Mesendoderm (in vitro differentiated cells): ENCODE measurements at regions not wholly inside any gene's neighbourhood (a gene's known extent, or its start where the extent isn't known, plus 50 kb on each side); places are given as distances from the start of the nearest gene placed in this dataset.

ENCODE experiments used
- DNase-seq: peaks from one replicate; pipeline ENCODE4 v3.0.0; 2013
- H2AK5ac ChIP-seq: 2 replicates; pipeline ENCODE4 v1.6.1; 2013; ENCODE audit warnings: low read length, inconsistent platforms
- H2BK120ac ChIP-seq: 2 replicates; pipeline ENCODE4 v1.6.1; 2013; ENCODE audit warnings: low read depth, mild to moderate bottlenecking, low read length, moderate library complexity, mixed read lengths
- H2BK15ac ChIP-seq: replicated peaks from 2 replicates; pipeline ENCODE4 v1.6.1; 2013; ENCODE audit warnings: low read depth, mild to moderate bottlenecking, moderate library complexity
- H2BK5ac ChIP-seq: 2 replicates; pipeline ENCODE4 v1.6.1; 2013; ENCODE audit warnings: low read length, inconsistent platforms
- H3K18ac ChIP-seq: 2 replicates; pipeline ENCODE4 v1.6.1; 2013; ENCODE audit warnings: mild to moderate bottlenecking, low read length, mixed read lengths
- H3K23ac ChIP-seq: one replicate; pipeline ENCODE4 v1.6.1; 2013; ENCODE audit warnings: low read length
- H3K27ac ChIP-seq: 2 replicates; pipeline ENCODE4 v1.5.1; 2013; ENCODE audit warnings: low read depth, mild to moderate bottlenecking, inconsistent platforms, low read length, moderate library complexity
- H3K27me3 ChIP-seq: 2 replicates; pipeline ENCODE4 v1.6.1; 2013; ENCODE audit warnings: low read length, control low read depth, mild to moderate bottlenecking, inconsistent platforms; ENCODE audit not compliant: insufficient read depth, poor library complexity
- H3K36me3 ChIP-seq: 2 replicates; pipeline ENCODE4 v1.6.1; 2013; ENCODE audit warnings: low read length, inconsistent platforms; ENCODE audit not compliant: control insufficient read depth, insufficient read depth
- H3K4ac ChIP-seq: one replicate; pipeline ENCODE4 v1.6.1; 2013; ENCODE audit warnings: low read depth, mild to moderate bottlenecking, low read length, moderate library complexity
- H3K4me1 ChIP-seq: 2 replicates; pipeline ENCODE4 v1.6.1; 2013; ENCODE audit warnings: low read depth, low read length, inconsistent platforms; ENCODE audit not compliant: control insufficient read depth
- H3K4me2 ChIP-seq: 2 replicates; pipeline ENCODE4 v1.6.1; 2013; ENCODE audit warnings: low read length
- H3K4me3 ChIP-seq: 2 replicates; pipeline ENCODE4 v1.5.1; 2013; ENCODE audit warnings: mild to moderate bottlenecking, low read length
- H3K56ac ChIP-seq: one replicate; pipeline ENCODE4 v1.6.1; 2013; ENCODE audit warnings: low read length
- H3K79me1 ChIP-seq: 2 replicates; pipeline ENCODE4 v1.6.1; 2013; ENCODE audit warnings: low read length, inconsistent platforms
- H3K79me2 ChIP-seq: 2 replicates; pipeline ENCODE4 v1.6.1; 2013; ENCODE audit warnings: mild to moderate bottlenecking, low read length; ENCODE audit not compliant: control insufficient read depth, insufficient read depth
- H3K9ac ChIP-seq: 2 replicates; pipeline ENCODE4 v1.6.1; 2013; ENCODE audit warnings: low read length, inconsistent platforms
- H4K5ac ChIP-seq: one replicate; pipeline ENCODE4 v1.6.1; 2013; ENCODE audit warnings: low read length
- H4K8ac ChIP-seq: one replicate; pipeline ENCODE4 v1.6.1; 2013; ENCODE audit warnings: low read depth, mild to moderate bottlenecking, control low read depth, low read length, moderate library complexity
- WGBS: extraction: QIAGEN DNeasy Blood & Tissue Kit; methylation state at CpG from one replicate; pipeline ENCODE4 v1.1.7; 2013; ENCODE audit warnings: low lambda C conversion rate, missing lambda C conversion rate; ENCODE audit not compliant: insufficient coverage; ENCODE audit errors: extremely low coverage; 5-methylcytosine and 5-hydroxymethylcytosine counted together

DNA sequence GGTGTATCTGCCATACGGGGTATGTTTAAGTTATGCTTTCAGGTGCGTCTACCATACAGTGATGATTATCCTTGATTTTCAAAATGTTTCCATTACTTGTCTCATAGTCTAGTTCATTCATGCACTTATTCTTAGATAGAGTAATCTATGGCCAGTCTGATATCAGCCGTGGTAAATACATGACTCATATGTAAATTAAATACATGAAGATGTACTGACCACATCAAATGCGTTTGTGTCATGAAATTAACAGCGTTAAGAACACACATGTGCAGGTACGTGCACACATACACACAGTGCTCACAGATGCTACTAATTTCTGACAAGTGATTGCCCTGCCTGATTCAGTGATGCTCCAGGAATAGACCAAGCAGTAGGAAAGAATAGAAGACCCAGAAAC lies 75.2 kb upstream of the EXOC1L start:
- Histone ChIP-seq H3K36me3 (no peaks in the 10 kb centered on the region), H3K27me3 (no peaks in the 10 kb centered on the region), H2BK120ac (no peak overlapping the region), H4K8ac (no peak overlapping the region), H3K56ac (no peak overlapping the region), H3K27ac (no peak overlapping the region), H4K5ac (no peak overlapping the region), H3K4me1 (no peaks in the 10 kb centered on the region), H2AK5ac (no peak overlapping the region), H2BK5ac (no peak overlapping the region), H3K23ac (no peak overlapping the region), H3K4me3 (no peak overlapping the region), H3K9ac (no peak overlapping the region), H3K18ac (no peak overlapping the region), H2BK15ac (no peak overlapping the region), H3K79me1 (no peaks in the 10 kb centered on the region), H3K79me2 (no peaks in the 10 kb centered on the region), H3K4me2 (no peak overlapping the region), H3K4ac (no peak overlapping the region)
- no CpG with 5 or more reads among the region's 6 CpGs for WGBS
- DNase-seq: no peak

DNA sequence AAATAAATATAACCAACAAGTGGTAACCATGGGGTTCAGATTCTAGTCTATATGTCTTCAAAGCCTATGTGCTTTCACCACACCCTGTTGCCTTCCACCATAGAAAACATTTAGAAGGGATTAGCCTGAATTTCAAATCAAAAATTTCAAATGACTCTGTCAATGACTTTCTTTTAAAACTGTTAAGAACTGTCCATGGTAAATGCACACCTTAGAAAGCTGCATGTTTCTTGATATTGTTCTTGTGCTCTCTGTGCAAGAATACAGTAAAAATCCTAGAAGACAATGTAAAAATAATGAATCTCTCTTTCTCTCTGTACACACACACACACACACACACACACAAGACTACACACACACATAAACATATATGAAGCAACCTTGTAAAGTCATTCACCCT lies 74.6 kb upstream of the EXOC1L start:
- H2BK5ac ChIP-seq: no peak overlapping the region
- no peaks in the 10 kb centered on the region for H3K27me3 ChIP-seq
- H2BK120ac ChIP-seq: no peak overlapping the region
- H3K4me1 ChIP-seq: no peaks in the 10 kb centered on the region
- H3K4ac ChIP-seq: no peak overlapping the region
- no peak overlapping the region for H3K18ac ChIP-seq
- no peaks in the 10 kb centered on the region for H3K79me1 ChIP-seq
- H3K36me3 ChIP-seq: no peaks in the 10 kb centered on the region
- H3K4me2 ChIP-seq: no peak overlapping the region
- no peak overlapping the region for H3K4me3 ChIP-seq
- no peak for DNase-seq
- H4K5ac ChIP-seq: no peak overlapping the region
- H2AK5ac ChIP-seq: no peak overlapping the region
- no peak overlapping the region for H3K23ac ChIP-seq
- no peaks in the 10 kb centered on the region for H3K79me2 ChIP-seq
- no peak overlapping the region for H2BK15ac ChIP-seq
- no peak overlapping the region for H3K56ac ChIP-seq
- no peak overlapping the region for H3K9ac ChIP-seq
- H3K27ac ChIP-seq: no peak overlapping the region
- H4K8ac ChIP-seq: no peak overlapping the region

DNA sequence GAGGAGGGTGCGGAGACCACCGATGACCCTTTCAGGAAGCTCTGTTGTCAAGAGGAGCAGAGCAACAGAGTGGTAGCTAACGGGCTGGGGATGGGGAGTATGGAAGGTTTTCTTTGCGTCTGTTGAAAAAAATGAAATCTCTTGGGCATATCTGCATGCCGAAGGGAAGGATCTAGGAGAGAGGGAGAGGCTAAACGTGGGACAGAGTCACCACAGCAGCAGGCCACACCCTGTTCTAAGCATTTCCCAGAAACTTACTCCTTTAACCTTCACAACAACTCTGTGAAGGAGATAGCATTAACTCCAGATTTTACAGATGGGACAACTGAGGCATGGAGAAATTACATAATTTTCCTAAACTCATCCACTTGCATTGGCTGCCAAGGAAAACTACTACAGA lies 71.8 kb upstream of the EXOC1L start:
- H3K36me3 ChIP-seq: no peaks in the 10 kb centered on the region
- H3K4me2 ChIP-seq: no peak overlapping the region
- no peak overlapping the region for H2BK120ac ChIP-seq
- DNase-seq: no peak
- H3K27ac ChIP-seq: no peak overlapping the region
- H3K4me3 ChIP-seq: no peak overlapping the region
- no peak overlapping the region for H2BK15ac ChIP-seq
- H3K79me1 ChIP-seq: no peaks in the 10 kb centered on the region
- H3K9ac ChIP-seq: no peak overlapping the region
- H3K23ac ChIP-seq: no peak overlapping the region
- H4K5ac ChIP-seq: no peak overlapping the region
- H3K4me1 ChIP-seq: no peaks in the 10 kb centered on the region
- H2BK5ac ChIP-seq: no peak overlapping the region
- H3K4ac ChIP-seq: no peak overlapping the region
- H3K18ac ChIP-seq: no peak overlapping the region
- no CpG with 5 or more reads among the region's 6 CpGs for WGBS
- no peaks in the 10 kb centered on the region for H3K79me2 ChIP-seq
- H2AK5ac ChIP-seq: no peak overlapping the region
- H3K56ac ChIP-seq: no peak overlapping the region
- H4K8ac ChIP-seq: no peak overlapping the region
- H3K27me3 ChIP-seq: no peaks in the 10 kb centered on the region

DNA sequence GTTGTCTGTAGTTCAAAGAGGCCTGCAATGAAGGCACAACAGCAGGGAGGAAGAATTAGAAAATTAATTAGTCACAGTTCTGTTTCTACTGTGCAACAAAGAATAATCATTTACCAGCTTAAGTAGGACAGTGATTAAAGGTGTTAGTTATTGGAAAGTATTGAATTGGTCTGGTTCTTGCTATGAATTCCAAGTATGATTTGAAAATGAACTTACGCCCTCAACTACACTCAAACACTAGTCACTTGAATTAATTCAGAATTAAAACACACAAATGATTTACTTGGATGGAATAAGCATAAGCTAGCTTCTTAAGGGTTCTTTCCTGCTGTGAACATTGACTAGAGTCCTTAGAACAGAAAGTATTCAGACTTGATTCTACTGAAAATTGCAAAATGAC lies 69.9 kb upstream of the EXOC1L start:
- H2AK5ac ChIP-seq: no peak overlapping the region
- H3K27me3 ChIP-seq: no peaks in the 10 kb centered on the region
- H2BK15ac ChIP-seq: no peak overlapping the region
- no CpG with 5 or more reads among the region's 1 CpG for WGBS
- H2BK5ac ChIP-seq: no peak overlapping the region
- H3K4ac ChIP-seq: no peak overlapping the region
- no peak overlapping the region for H4K5ac ChIP-seq
- H3K23ac ChIP-seq: no peak overlapping the region
- no peaks in the 10 kb centered on the region for H3K79me1 ChIP-seq
- no peak overlapping the region for H4K8ac ChIP-seq
- no peak overlapping the region for H3K56ac ChIP-seq
- no peak overlapping the region for H3K18ac ChIP-seq
- no peaks in the 10 kb centered on the region for H3K4me1 ChIP-seq
- DNase-seq: no peak
- no peak overlapping the region for H3K4me3 ChIP-seq
- no peaks in the 10 kb centered on the region for H3K79me2 ChIP-seq
- no peaks in the 10 kb centered on the region for H3K36me3 ChIP-seq
- H3K4me2 ChIP-seq: no peak overlapping the region
- H2BK120ac ChIP-seq: no peak overlapping the region
- H3K9ac ChIP-seq: no peak overlapping the region
- no peak overlapping the region for H3K27ac ChIP-seq

DNA sequence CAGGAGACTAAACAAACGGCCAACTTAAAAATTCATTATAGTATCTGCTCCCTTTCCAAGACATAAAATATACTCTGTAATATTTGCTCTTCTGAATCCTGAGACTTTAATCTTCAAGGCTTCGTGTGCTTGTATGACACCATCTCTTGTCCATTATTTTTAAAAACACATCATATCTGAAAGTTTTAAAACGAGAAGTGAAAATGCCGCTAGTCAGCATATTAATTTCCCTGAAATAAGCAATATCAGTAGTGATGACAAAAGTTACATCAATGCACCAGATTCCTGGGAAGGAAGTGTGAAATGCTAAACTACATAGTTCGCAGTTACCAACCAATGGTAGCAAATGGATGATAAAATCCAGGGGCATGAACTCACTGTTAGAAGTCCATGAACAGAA lies 66.8 kb upstream of the EXOC1L start:
- Histone ChIP-seq H4K8ac (no peak overlapping the region), H3K4me2 (no peak overlapping the region), H3K79me1 (no peaks in the 10 kb centered on the region), H3K56ac (no peak overlapping the region), H3K27ac (no peak overlapping the region), H3K23ac (no peak overlapping the region), H3K4me3 (no peak overlapping the region), H3K18ac (no peak overlapping the region), H3K27me3 (no peaks in the 10 kb centered on the region), H3K4me1 (no peaks in the 10 kb centered on the region), H3K4ac (no peak overlapping the region), H3K79me2 (no peaks in the 10 kb centered on the region), H2BK5ac (no peak overlapping the region), H2BK15ac (no peak overlapping the region), H2AK5ac (no peak overlapping the region), H4K5ac (no peak overlapping the region), H3K36me3 (no peaks in the 10 kb centered on the region), H3K9ac (no peak overlapping the region), H2BK120ac (no peak overlapping the region)
- WGBS: no CpG with 5 or more reads among the region's 5 CpGs
- DNase-seq: no peak

DNA sequence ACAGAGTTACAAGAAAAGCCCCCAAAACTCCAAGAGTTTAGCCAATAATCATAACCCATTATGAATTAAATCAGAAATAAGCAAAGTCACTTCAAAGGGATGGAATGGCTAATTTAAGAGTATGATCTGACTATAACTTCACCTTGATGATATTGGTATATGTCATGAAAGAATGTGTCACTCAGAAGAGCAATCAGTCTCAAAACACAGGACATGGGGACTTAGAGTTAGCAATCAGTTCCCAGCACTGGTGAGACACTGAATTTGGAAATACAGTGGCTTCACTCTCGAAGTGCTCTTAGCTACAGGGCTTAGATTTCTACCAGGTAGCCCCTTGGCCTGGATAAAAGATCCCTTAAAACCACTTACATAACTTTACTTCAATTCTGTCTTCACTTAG lies 65.7 kb upstream of the EXOC1L start:
- Histone ChIP-seq H3K27ac (no peak overlapping the region), H3K36me3 (no peaks in the 10 kb centered on the region), H3K56ac (no peak overlapping the region), H3K23ac (no peak overlapping the region), H4K5ac (no peak overlapping the region), H2BK5ac (no peak overlapping the region), H3K18ac (no peak overlapping the region), H3K9ac (no peak overlapping the region), H2BK15ac (no peak overlapping the region), H3K4me1 (no peaks in the 10 kb centered on the region), H3K4me3 (no peak overlapping the region), H3K79me1 (no peaks in the 10 kb centered on the region), H2AK5ac (no peak overlapping the region), H2BK120ac (no peak overlapping the region), H3K79me2 (no peaks in the 10 kb centered on the region), H3K4ac (no peak overlapping the region), H3K27me3 (no peaks in the 10 kb centered on the region), H4K8ac (no peak overlapping the region), H3K4me2 (no peak overlapping the region)
- WGBS: no CpG with 5 or more reads among the region's 1 CpG
- no peak for DNase-seq
